ENCODE measurements at regions not wholly inside any gene's neighbourhood (a gene's known extent, or its start where the extent isn't known, plus 50 kb on each side); places are given as distances from the start of the nearest gene placed in this dataset.

GRCh38 chr14:37697489-37698121 lies 102.2 kb downstream of the TTC6 start:
- TF ChIP-seq CTCF (IDR thresholded peaks at IDR 0.05) (no peak), POLR2A (IDR thresholded peaks at IDR 0.05) (no peak)

Measured in upper lobe of left lung (tissue), 4 donors.